ENCODE measurements at regions not wholly inside any gene's neighbourhood (a gene's known extent, or its start where the extent isn't known, plus 50 kb on each side); places are given as distances from the start of the nearest gene placed in this dataset.
"Not testable (repeated sequence)": the region's sequence is repeated elsewhere in the genome, so short reads cannot be mapped to it uniquely, and the experiment has no call there.

GRCh38 chr20:6692566-6693173, 74.8 kb upstream of the BMP2 start:
- no peak for DNase-seq

DNA sequence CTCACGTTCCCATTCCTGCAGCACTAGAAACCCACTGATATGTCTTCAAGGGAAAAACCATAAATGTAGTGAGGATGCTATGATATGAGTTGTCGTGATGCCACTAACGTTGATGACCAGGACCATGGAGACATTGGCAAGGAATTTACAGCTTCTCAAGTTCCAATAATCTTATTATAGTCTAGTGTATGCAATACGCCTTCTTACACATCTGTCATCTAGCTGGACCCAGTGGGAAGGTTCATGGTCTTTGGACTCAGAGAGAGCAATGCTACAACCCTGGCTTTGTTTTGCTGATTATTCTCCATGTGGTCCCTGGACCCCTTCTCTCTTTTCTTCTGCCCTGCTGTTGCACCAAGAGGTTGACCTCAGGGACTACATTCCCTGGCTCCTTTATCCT, 76.0 kb upstream of the BMP2 start:
- DNase-seq: no peak

GRCh38 chr20:6689339-6689973, 78.0 kb upstream of the BMP2 start:
- no peak for DNase-seq

- no peak for DNase-seq
Measured at GRCh38 chr20:6686171-6686570, 81.3 kb upstream of the BMP2 start.

DNA sequence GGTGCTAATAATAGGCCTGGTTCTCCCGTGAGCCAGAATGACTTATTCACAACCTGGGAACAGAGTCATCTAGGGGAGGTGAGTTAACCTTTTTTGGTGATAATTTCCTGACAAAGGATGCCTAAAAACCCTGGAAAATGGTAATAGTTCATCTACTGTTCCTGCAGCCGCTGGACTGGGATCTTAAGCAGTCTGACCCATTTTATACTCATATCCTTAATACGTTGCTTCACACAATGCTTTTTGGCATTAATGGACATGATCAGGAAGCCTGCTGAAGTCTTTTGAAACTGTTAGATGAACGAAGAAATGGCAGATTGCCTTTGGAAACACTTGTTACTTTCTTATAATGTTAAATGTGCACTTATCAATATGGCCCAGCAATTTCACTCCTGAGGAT, 81.9 kb upstream of the BMP2 start:
- DNase-seq: no peak

DNA sequence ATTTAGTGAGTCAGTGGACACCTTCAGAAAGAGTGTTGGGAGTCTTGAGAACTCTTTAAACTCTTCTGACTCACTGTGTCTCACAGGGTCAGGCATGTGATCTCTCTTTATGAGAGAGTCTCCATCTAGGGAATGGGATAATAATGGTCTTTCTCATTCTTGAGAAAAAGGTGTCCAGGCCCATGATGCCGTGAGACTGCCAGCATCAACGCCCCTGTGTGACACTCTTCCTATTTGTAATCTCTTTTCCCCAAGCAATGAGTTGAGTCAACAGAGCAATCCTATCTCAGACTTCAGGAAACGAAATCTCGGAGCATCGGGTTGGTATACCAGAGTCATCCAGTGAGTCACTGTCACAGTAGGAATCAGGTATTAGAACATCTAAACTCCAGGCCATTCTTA, 82.3 kb upstream of the BMP2 start:
- DNase-seq: peak in 1 of 3 donors; percentile 19

DNA sequence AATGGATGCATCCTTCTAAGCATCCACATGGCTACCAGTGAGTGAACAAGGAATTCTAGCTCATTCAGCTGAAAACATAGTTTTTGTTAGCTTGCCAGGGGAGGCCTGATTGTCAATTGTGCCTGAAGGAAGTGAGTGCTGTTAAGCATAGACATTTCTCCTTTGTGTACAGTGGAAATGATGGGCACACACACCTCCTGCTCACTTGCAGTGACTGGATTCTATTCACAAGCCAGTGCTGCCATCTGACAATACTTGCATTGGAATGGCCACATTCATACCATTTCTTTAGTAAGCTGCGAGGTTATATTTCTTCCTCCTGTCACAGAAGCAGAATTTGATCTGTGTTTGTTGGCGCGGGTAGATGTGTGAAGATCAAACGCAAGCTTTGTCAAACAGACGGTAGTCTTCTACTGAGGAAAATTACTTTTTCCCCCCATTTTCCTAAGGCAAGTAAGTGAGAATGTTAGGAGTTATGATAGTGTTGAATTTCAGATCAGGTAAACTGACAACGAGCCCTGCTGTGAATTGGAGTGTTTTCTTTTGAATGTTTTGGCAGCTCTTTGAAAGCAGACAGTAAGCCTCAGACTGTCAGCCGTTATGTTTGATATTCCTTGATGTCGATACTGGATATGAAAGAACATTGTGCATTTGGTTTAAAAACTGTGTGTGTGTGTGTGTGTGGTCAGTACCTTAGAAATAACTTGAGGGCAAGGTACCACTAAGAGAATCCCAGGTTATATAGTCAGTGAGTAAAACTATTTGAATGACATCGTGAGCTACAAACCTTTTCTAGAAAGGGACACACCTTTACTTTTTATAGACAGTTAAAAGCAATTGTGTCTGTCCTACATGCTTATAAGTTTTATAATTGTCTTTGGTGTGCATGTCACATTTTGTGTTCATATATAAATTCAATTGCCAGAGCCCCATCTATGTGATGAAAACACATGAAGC, 84.2 kb upstream of the BMP2 start:
- no peak for DNase-seq

DNA sequence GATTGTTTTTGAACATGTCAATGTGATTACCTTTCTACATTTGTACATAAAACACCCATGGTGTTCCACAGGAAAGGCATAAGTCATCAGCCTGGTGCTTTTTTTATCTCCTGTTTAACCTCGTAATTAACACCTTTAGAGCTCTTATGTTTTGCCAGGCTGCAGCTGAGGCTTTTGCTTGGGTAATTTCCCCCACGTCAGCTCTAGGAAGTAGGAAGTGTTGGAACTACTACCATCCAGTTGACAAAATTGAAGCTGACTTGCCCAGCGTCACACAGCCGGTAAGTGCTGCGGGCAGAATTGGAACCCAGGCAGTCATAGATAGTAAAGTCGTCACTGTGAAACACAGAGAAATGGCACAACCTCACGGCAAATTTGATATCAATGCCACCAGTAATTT, 86.6 kb upstream of the BMP2 start:
- DNase-seq: no peak

- DNase-seq: no peak
Measured at GRCh38 chr20:6680441-6680840, 87.0 kb upstream of the BMP2 start.

DNA sequence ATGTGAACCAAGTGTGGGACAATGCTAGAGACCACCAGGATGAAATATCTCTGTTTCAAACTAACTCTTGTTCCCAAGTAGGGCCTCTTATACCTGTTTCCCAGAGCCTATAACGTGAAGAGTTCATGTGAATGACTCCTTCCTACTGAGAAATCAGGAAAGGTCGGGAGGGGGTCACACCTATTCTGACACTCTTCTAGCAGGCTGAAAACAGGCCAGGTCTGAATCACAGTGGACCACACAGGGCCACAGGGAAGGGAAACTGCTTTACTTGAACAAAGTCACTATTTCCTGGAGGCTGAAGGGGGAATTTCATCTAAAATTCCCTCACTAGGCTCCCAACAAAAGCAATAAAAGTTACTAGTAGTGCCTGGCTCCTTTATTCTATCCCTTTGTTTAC, 88.4 kb upstream of the BMP2 start:
- DNase-seq: peak in 1 of 3 donors; percentile 13

- no peak for DNase-seq
Measured at GRCh38 chr20:6678101-6678500, 89.4 kb upstream of the BMP2 start.

- DNase-seq: no peak
Measured at GRCh38 chr20:6674831-6675230, 92.7 kb upstream of the BMP2 start.

GRCh38 chr20:6673071-6673470, 94.4 kb upstream of the BMP2 start:
- no peak for DNase-seq

DNA sequence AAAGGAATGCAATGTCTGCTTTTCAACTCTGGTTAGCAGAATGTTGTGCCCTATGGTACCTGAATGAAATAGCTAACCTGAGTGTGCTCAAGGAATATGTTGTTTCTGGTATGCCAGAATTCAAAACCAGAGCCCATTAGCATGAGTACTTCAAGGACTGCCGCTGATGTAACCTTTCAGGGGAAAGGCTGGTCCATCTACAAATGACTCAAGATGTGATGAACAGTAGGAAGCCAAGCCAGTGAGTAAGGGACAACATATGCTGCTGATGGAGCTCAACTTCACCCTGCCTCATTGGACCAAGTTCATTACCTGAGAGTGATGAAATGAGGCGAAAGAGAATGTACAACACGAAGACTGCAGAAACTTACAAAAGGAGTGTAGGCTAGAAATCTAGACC, 95.7 kb upstream of the BMP2 start:
- no peak for DNase-seq

DNA sequence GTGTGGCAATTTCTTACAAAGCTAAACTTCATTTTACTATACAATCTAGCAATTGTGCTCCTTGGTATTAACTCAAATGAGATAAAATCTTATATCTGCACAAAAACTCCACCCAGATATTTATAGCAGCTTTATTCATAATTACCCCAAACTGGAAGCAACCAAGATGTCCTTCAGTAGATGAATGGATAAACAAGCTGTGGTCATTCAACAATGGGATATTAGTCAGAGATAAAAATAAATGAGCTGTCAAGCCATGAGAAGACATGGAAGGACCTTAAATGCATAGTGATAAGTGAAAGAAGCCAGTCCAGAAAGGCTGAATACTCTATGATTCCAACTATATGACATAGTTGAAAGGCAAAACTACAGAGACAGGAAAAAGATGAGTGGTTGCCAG, 98.9 kb upstream of the BMP2 start:
- no peak for DNase-seq

DNA sequence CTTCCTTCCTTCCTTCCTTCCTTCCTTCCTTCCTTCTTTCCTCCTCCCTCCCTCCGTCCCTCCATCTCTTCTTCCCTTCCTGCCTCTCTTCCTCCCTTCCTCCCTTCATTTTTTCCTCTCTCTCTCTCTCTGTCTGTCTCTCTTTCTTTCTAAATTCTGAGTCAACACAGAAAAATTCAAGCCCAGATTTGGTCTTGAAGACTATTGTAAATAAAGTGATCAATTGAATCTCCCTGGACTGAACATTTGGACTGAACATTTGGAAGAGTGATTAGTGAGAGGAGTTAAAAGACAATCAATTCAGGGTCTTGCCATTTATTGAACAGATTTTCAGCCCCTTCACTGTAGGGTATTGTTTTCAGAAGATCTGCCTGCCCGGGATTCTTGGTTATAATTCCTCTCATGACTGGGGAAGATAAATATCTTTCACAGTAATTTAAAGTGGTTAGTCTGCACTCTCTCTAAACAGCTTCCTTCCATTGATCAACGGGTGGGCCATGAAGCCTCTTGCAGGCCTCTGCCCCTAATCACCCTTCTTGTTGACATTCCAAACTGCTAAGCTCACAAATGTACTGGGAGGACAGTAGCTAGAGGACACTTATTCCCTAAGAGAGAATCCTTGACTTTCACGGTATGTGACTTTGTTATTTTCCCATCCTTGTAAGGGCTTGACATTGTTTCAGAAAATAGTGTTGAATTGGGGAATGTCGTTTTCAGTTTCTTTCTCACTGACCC, 101.7 kb upstream of the BMP2 start:
- no peak for DNase-seq

- peak in 1 of 3 donors; percentile 9 for DNase-seq
Measured at GRCh38 chr20:6665161-6665560, 102.3 kb upstream of the BMP2 start.

GRCh38 chr20:6664574-6664973, 102.9 kb upstream of the BMP2 start:
- DNase-seq: no peak

GRCh38 chr20:6663751-6664388, 103.6 kb upstream of the BMP2 start:
- no peak for DNase-seq

- DNase-seq: no peak
Measured at GRCh38 chr20:6663104-6663503, 104.4 kb upstream of the BMP2 start.

DNA sequence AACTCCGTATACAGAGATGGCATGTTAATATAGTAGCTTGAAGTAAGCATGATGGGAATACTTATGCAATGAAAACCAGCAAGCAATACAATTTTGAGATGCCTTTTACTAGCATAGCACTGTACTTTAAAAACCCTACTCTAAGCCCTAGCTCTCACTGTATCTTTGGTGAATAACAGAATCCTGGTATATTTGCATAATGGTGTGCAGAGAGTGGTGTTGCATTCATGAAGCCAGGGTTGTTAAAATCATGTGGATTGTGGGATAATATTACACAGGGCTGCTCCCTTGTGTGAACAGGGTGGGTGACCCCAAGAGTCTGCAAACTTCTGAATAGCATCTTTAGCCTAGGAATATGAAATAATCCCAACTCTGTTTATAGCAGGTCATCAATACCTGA, 105.2 kb upstream of the BMP2 start:
- no peak for DNase-seq

DNA sequence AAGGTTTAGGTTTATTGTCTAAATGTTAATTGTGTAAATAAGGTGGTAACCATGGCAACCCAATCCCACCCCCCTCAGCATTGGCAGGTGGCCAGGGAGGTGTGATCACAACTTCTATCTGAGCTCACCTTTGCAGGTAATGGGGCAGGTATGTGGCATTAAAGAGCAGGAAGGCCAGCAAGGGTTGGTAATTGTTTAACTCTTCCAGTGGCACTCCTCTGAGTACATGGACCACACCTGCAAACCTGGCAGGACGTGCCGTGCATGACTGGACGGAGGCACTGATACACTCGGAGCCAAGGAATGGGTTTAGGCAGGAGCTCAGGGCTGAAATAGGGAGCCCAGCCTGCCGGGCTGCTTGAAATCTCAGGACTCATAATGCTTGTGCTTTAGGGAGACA, 107.0 kb upstream of the BMP2 start:
- DNase-seq: no peak

GRCh38 chr20:6658909-6659308, 108.6 kb upstream of the BMP2 start:
- DNase-seq: not testable (repeated sequence)

Data from suppressor macrophage treated with lipopolysaccharide for 1 hour (primary cell).